HG03097 (cell line): ENCODE measurements at regions not wholly inside any gene's neighbourhood (a gene's known extent, or its start where the extent isn't known, plus 50 kb on each side); places are given as distances from the start of the nearest gene placed in this dataset.

Experiments
- ATAC-seq: cut with Tn5 transposase; IDR thresholded peaks from one replicate; pipeline ENCODE4 v1.9.1; 2021; ENCODE audit not compliant: unreplicated experiment, low FRiP score

- no peak for ATAC-seq
These were observed 153.3 kb upstream of the ERG start for GRCh38 chr21:38651570-38651969.

GRCh38 chr21:38652396-38652795 is 153.3 kb upstream of the ETS2 start:
- no peak for ATAC-seq

- ATAC-seq, result no peak
These were observed 151.1 kb upstream of the ETS2 start for GRCh38 chr21:38654580-38654979.

- ATAC-seq, result no peak
These were observed 147.2 kb upstream of the ETS2 start for GRCh38 chr21:38658511-38658910.

GRCh38 chr21:38659936-38660332 is 145.8 kb upstream of the ETS2 start:
- no peak for ATAC-seq

- no peak for ATAC-seq
These were observed 145.2 kb upstream of the ETS2 start for GRCh38 chr21:38660333-38661196.

GRCh38 chr21:38661197-38661871 is 144.4 kb upstream of the ETS2 start:
- no peak for ATAC-seq

- ATAC-seq, result no peak
These were observed 143.7 kb upstream of the ETS2 start for GRCh38 chr21:38661889-38662568.

- ATAC-seq, result no peak
These were observed 142.4 kb upstream of the ETS2 start for GRCh38 chr21:38663282-38663681.

- no peak for ATAC-seq
These were observed 141.4 kb upstream of the ETS2 start for GRCh38 chr21:38664315-38664714.

GRCh38 chr21:38664841-38665240 is 140.9 kb upstream of the ETS2 start:
- ATAC-seq, result no peak

GRCh38 chr21:38667291-38667870 is 138.3 kb upstream of the ETS2 start:
- no peak for ATAC-seq

- ATAC-seq, result no peak
These were observed 137.7 kb upstream of the ETS2 start for GRCh38 chr21:38668067-38668466.

GRCh38 chr21:38668541-38668940 is 137.2 kb upstream of the ETS2 start:
- ATAC-seq, result no peak

GRCh38 chr21:38669186-38669585 is 136.5 kb upstream of the ETS2 start:
- no peak for ATAC-seq

- ATAC-seq, result no peak
These were observed 134.9 kb upstream of the ETS2 start for GRCh38 chr21:38670861-38671260.

- ATAC-seq, result no peak
These were observed 134.0 kb upstream of the ETS2 start for GRCh38 chr21:38671773-38672172.

GRCh38 chr21:38675182-38675824 is 130.4 kb upstream of the ETS2 start:
- ATAC-seq, result no peak

GRCh38 chr21:38678827-38679226 is 126.9 kb upstream of the ETS2 start:
- no peak for ATAC-seq

GRCh38 chr21:38679534-38679933 is 126.2 kb upstream of the ETS2 start:
- ATAC-seq, result peak; percentile 68

GRCh38 chr21:38680401-38680800 is 125.3 kb upstream of the ETS2 start:
- ATAC-seq, result no peak
